HG03175 (cell line): ENCODE measurements at regions not wholly inside any gene's neighbourhood (a gene's known extent, or its start where the extent isn't known, plus 50 kb on each side); places are given as distances from the start of the nearest gene placed in this dataset.

Experiments used
- ATAC-seq: cut with Tn5 transposase; IDR thresholded peaks from one replicate; pipeline ENCODE4 v1.9.1; 2021; ENCODE audit warnings: mild to moderate bottlenecking, moderate library complexity; ENCODE audit not compliant: unreplicated experiment

- ATAC-seq: peak; percentile 30
Observed at GRCh38 chr15:99507504-99508310, 58.1 kb upstream of the MEF2A start.

DNA sequence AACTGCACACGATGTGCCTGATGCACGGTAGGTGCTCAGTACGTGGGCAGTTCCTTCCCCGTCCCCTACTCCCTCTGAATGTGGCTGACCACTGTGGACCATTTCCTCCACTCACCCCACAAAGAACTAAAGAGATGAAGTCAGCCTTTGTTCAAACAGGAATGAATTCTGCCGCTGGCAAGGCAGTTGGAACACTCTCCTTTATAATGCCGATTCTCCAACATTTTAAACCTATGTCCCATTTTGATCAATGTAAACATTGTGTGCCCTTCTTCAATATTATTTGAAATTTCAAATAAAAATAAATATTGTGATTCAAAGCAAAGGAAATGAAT lies 57.5 kb upstream of the MEF2A start:
- ATAC-seq: no peak

DNA sequence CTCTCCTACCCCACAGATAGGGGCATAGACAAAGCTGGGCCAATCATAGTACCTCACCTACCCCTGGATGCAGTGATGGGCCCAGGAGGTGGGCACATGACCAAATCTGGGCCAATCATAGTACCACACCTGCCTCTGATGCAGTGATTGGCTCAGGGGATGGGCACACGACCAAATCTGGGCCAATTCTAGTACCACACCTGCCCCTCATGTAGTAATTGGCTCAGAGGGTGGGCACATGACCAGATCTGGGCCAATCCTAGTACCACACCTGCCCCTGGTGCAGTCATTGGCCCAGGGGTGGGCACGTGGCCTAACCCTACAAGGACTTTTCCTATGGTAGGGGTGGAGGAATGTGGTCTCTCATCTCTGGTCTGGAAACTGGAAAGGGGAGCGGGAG lies 56.9 kb upstream of the MEF2A start:
- no peak for ATAC-seq

- ATAC-seq: no peak
Observed at GRCh38 chr15:99509686-99510461, 55.9 kb upstream of the MEF2A start.

GRCh38 chr15:99511531-99511865 lies 54.3 kb upstream of the MEF2A start:
- ATAC-seq: no peak

GRCh38 chr15:99511866-99512661 lies 53.7 kb upstream of the MEF2A start:
- peak; percentile 65 for ATAC-seq

DNA sequence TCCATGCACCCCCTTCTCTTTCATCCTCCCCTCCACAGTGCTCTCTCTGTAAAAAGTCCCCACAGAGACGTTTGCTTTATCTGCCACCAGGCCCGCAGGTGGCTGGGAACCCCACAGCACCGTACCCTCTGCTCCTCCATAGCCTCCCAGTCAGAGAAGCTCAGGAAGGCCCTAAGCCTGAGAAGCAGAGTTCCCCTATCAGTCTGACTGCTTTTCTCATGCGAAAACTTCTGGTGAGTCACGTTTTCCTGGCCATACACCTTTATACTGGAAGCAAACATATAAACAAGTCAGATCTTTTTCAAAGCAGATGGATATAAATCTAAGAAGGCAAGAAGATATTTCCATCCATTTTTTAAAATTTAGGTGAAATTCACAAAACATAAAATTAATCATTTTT lies 51.5 kb upstream of the MEF2A start:
- ATAC-seq: no peak
